ENCODE measurements at regions not wholly inside any gene's neighbourhood (a gene's known extent, or its start where the extent isn't known, plus 50 kb on each side); places are given as distances from the start of the nearest gene placed in this dataset.
"Not testable (repeated sequence)": the region's sequence is repeated elsewhere in the genome, so short reads cannot be mapped to it uniquely, and the experiment has no call there.

GRCh38 chrX:437661-438390 is 51.1 kb upstream of the PPP2R3B start:
- no peak for DNase-seq (ENCODE audit: low read depth)

DNA sequence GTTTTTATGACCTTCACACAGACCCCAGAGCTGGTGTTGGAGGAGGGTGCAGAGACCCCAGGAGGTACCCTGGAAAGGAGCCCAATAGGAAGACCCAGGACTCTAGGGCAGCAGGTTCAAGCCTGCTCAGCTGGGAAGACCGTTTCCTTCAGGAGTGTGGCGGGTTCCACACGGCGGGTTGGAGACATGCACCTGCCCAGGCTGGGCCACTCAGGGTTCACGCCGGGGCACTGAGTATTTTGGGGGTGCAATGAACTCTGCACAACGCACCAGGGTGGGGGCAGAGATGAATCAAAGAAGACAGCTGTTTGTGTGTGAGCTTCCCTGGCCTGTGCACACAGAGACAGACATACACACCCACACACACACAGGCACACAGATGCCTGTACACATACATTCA is 52.5 kb upstream of the PPP2R3B start:
- DNase-seq (ENCODE audit: low read depth), result no peak

- no peak for DNase-seq (ENCODE audit: low read depth)
These were observed 53.0 kb upstream of the PPP2R3B start for GRCh38 chrX:439719-440118.

DNA sequence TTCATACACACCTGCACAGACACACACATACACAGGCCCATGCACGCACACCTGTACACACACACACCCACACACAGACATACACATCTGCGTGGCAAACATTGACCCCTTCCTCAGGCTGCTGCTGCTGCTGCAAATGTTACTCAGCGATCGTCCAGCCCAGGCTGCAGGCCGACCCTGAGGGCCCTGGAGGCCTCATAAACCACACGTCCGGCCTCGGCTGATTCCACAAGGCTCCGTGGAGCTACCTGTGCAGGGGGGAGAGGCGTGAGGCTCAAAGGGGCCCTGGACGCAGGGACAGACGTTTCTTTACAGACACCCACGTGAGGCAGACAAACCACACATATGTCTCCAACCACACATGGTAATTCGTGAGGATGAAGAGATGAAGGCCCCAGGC is 53.9 kb upstream of the PPP2R3B start:
- no peak for DNase-seq (ENCODE audit: low read depth)

DNA sequence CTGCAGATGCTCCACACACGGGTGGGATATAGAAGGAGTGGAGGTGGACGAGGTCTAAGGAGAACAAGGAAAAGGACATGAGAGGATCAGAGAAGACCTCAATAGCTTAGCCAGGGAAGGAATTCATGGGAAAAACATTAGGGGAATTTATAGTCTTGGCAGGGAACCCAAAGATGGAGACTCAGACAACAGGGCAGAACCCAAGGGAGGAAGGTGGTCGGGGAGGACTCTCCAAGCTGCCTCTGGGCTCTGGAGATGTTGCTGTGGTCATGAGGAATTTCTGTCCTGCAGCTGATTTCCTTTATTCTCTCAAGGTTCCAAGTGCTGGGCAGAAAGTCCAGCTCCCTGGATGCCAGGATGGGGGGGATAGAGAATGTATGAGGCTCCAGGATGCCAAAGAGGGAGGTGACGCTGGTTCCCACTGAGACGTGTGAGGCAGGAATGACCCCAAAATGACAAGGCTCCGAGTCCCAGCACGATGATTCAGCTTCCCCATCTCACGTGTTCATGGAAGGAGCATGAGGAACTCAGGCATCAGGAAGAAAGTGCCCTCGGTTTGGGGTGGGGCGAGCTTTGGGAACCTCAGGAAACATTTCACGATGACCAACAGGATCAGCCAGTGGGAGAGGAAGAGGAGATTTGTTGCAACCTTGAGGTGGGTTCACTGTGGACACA is 57.0 kb upstream of the PPP2R3B start:
- DNase-seq (ENCODE audit: low read depth), result peak; percentile 4

DNA sequence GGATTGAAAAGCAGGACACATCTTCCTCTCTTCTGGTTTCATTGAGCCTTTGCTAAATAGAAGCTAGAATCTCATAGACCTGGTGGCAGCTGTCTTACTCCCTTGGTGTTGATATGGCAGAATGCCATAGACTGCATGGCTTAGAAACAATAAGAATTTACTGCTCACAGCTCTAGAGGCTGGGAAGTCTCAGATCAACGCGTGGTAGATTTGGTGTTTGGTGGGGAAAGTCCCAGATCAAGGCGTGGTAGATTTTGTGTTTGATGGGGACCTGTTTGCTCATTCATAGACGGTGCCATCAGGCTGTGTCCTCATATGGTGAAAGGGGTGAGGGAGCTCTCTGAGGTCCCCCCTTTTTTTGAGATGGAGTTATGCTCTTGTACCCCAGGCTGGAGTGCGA is 57.6 kb upstream of the PPP2R3B start:
- peak; percentile 59 for DNase-seq (ENCODE audit: low read depth)

DNA sequence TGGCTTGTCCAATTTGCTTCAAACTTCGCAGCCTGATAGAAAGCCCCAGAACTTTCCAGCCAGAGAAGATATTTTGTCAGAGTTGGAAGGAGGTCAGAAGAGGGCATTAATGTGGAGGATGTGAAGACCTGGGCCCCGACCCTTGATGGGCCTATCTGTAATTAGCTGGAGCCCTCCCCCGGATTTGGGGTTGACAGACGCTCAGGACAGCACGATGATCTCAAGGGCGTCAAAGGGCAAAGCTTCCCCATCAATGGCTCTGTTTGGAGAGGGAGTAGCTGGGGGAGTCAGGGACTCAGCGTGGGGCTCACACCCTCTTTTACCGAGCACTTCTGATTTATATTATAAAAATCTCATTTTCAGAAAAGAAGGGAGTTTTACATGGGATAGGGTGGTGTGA is 59.0 kb upstream of the PPP2R3B start:
- no peak for DNase-seq (ENCODE audit: low read depth)

DNA sequence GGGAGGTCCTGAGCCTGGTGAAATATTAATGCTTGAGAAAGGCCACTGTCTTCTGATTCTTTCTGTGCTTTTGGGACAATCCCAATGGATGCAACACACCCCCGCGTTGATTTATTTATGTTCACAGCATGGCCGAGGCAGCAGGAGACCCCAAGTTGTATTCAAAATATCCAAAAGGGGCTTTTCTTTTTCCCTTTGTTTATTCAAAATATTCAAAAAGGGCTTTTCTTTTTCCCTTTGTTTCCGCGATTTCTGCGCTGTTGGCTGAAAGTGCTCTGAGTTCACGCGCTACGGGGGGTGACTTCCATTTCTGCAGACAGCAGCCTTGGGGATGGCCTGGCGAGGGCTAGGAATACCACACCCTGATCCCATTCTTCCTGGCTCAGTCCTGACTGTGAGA is 59.5 kb upstream of the PPP2R3B start:
- no peak for DNase-seq (ENCODE audit: low read depth)

DNA sequence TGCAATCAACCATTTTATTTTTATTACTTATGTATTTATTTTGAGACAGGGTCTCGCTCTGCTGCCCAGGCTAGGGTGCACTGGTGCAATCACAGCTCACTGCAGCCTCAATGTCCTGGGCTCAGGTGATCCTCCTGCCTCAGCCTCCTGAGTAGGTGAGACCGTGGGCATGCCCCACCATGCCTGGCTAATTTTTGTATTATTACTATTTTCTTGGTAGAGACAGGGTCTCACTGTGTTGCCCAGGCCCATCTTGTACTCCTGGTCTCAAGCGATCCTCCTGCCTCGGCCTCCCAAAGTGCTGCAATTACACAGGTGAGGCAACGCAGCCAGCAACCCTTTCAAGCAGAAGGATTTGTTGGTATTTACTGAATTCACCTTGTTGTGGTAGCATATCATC is 60.3 kb upstream of the PPP2R3B start:
- DNase-seq (ENCODE audit: low read depth), result no peak

- not testable (repeated sequence) for DNase-seq (ENCODE audit: low read depth)
These were observed 65.0 kb upstream of the PPP2R3B start for GRCh38 chrX:451750-452149.

DNA sequence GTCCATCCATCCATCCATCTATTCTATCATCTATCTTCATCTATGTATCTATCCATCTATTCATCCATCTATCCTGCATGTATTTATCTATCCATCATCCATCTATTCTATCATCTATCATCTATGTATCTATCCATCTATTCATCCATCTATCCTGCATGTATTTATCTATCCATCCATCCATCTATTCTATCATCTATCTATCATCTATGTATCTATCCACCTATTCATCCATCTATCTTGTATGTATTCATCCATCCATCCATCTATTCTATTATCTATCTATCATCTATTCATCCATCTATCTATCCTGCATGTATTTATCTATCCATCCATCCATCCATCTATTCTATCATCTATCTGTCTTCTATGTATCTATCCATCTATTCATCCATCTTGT is 65.9 kb upstream of the PPP2R3B start:
- no peak for DNase-seq (ENCODE audit: low read depth)

- DNase-seq (ENCODE audit: low read depth), result not testable (repeated sequence)
These were observed 67.8 kb upstream of the PPP2R3B start for GRCh38 chrX:454514-454913.

DNA sequence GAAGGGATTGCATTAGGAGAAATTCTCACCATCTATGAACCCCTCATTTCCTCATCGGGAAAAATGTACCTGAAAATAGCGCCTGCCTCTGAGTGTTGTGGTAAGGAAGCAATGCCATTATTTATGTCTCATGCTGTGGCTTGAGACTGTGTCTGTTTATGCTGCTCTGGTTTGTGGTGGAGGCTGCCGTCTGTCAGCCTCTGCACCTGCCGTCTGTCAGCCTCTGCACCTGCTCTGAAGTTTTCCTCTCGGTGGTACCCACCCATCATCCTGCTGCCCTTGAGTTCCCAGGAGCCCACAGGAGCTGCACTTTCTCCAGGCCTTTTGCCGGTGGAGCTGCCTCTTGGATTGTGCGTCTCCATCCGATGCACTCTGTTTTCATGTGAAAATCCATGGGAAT is 68.5 kb upstream of the PPP2R3B start:
- DNase-seq (ENCODE audit: low read depth), result peak; percentile 66

DNA sequence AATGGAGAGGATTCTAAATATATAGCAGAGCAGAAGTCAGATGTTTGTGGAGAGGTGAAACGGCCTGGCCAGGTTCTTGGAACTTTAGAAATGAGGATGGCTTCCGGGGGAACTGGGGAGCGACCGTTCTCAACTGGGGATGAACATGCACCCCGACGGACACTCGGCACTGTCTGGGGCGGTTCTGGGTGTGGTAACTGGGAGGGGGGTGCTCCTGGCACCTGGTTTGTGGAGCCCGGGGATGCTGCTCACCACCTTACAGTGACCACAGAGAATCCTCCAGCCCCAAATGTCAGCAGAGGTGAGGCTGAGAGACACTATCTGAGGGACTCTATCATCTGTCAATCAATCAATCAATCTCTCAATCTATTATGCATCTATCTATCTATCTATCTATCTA is 69.0 kb upstream of the PPP2R3B start:
- no peak for DNase-seq (ENCODE audit: low read depth)

- no peak for DNase-seq (ENCODE audit: low read depth)
These were observed 69.4 kb upstream of the PPP2R3B start for GRCh38 chrX:456146-456545.

DNA sequence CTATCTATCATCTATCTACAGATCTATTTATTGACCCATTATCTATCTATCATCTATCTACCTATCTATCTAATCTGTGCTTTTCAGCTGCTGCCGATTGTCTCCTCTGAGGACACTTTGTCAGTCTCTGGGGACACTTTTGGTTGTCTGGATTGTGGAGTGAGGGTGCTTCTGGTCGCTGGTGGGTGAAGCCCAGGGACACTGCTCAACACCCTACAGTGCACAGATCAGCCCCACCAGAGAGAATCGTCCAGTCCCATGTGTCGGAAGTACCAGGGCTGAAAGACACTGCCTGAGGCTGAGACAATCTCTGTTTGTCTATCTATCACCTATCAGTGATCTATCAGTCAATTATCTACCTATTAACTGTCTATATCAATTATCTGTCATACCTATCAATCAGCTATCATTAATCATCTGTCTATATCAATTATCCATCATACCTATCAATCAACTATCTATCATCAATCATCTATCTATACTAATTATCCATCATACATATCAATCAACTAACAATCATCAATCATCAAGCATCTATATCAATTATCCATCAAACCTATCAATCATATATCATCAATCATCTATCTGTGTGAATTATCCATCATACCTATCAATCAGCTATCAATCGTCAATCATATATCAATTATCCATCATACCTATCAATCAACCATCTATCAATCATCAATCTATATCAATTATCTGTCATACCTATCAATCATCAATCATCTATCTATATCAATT is 70.0 kb upstream of the PPP2R3B start:
- no peak for DNase-seq (ENCODE audit: low read depth)

DNA sequence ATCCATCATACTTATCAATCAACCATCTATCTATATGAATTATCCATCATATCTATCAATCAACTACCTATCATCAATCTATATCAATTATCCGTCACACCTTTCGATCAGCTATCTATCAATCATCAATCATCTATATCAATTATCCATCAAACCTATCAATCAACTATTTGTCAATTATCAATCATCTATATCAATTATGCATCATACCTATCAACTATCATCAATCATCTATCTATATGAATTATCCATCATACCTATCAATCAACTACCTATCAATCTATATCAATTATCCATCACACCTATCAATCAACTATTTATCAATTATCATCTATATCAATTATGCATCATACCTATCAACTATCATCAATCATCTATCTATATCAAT is 70.6 kb upstream of the PPP2R3B start:
- no peak for DNase-seq (ENCODE audit: low read depth)

GRCh38 chrX:458631-459061 is 71.9 kb upstream of the PPP2R3B start:
- DNase-seq (ENCODE audit: low read depth), result no peak

DNA sequence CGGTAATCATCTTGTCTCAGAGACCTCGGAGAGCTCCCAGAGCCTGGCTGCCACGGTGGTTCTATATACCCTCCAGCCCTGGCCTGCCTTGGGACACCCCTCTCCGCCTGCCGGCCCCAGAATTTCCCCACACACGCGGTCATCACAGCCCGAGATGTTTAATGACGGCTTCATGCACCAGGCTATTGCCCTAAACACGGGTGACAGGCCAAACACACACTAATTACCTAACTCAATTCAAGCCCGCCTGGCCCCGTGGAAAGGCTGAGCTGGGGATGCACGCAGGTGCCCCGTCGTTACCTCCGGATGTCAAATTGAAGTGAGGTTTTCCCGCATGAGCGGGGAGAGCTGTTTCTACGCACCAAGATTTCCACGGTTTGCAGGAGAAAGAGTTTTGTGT is 72.9 kb upstream of the PPP2R3B start:
- DNase-seq (ENCODE audit: low read depth), result no peak

DNA sequence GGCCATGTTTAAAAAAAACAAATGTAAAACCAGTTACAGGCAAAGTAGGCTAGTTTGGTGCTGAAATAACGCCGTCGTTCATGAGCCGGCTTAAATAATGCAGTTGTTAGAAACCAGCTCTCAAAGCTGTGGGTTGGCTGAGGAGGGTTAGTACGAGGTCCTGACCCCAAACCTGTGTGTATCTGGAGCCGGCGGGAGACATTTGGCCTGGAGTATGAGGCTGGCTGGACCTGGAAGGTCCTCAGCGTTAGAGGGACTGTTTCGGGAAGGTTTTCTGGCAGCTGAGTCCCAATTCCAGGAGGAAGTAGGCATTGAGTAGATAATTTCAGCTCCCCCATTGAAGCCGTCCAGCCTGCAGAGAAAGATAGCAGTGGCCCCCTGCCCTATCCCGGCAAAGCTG is 73.4 kb upstream of the PPP2R3B start:
- DNase-seq (ENCODE audit: low read depth), result no peak

- DNase-seq (ENCODE audit: low read depth), result no peak
These were observed 74.3 kb upstream of the PPP2R3B start for GRCh38 chrX:460823-461640.

DNA sequence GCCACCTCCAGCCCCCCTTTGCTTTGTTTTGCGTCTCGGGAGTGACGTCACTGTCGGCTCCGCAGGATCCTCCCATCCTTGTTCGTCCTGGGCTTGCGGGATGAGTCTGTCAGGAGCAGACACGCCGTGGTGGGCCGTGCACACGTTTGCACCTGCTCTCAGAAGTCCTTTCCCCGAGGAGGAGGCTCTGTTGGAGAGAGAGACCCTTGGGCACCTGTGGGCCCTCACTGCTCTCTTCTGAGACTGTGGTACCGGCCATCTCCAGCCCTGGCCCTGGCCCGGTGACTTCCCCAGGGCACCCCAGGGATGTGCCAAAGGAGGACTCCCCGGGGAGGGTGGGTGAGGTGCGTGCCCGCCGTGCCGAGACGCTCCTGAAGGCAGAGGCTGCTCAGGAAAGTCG is 76.1 kb upstream of the PPP2R3B start:
- no peak for DNase-seq (ENCODE audit: low read depth)
